Activated T-helper 1 cell treated with Interleukin-2 at 50 U/mL for 16 hours (primary cell): ENCODE measurements at regions not wholly inside any gene's neighbourhood (a gene's known extent, or its start where the extent isn't known, plus 50 kb on each side); places are given as distances from the start of the nearest gene placed in this dataset.
"Not testable (repeated sequence)": the region's sequence is repeated elsewhere in the genome, so short reads cannot be mapped to it uniquely, and the experiment has no call there.

Source experiments
- DNase-seq: peaks from one replicate; pipeline ENCODE4 v3.0.0-alpha.2; 2020; ENCODE audit warnings: low read depth

GRCh38 chr1:181257117-181257516 lies 168.6 kb downstream of the IER5 start:
- no peak for DNase-seq

- no peak for DNase-seq
Measured at GRCh38 chr1:181259026-181259745, 170.7 kb downstream of the IER5 start.

- DNase-seq, result no peak
Measured at GRCh38 chr1:181260271-181260670, 171.8 kb downstream of the IER5 start.

GRCh38 chr1:181260994-181261393 lies 172.5 kb downstream of the IER5 start:
- DNase-seq, result no peak

GRCh38 chr1:181262069-181262468 lies 173.6 kb downstream of the IER5 start:
- DNase-seq, result no peak

GRCh38 chr1:181263444-181263843 lies 174.9 kb downstream of the IER5 start:
- DNase-seq, result no peak

- DNase-seq, result no peak
Measured at GRCh38 chr1:181264821-181265220, 176.3 kb downstream of the IER5 start.

- no peak for DNase-seq
Measured at GRCh38 chr1:181284978-181285377, 196.5 kb downstream of the IER5 start.

- DNase-seq, result no peak
Measured at GRCh38 chr1:181295217-181295616, 188.1 kb upstream of the CACNA1E start.

GRCh38 chr1:181296180-181296579 lies 187.1 kb upstream of the CACNA1E start:
- no peak for DNase-seq

- no peak for DNase-seq
Measured at GRCh38 chr1:181308098-181308497, 175.2 kb upstream of the CACNA1E start.

GRCh38 chr1:181310560-181310959 lies 172.8 kb upstream of the CACNA1E start:
- DNase-seq, result no peak

- no peak for DNase-seq
Measured at GRCh38 chr1:181312946-181313345, 170.4 kb upstream of the CACNA1E start.

- DNase-seq, result no peak
Measured at GRCh38 chr1:181313466-181313865, 169.9 kb upstream of the CACNA1E start.

GRCh38 chr1:181314010-181314409 lies 169.3 kb upstream of the CACNA1E start:
- no peak for DNase-seq

GRCh38 chr1:181314959-181315358 lies 168.4 kb upstream of the CACNA1E start:
- DNase-seq, result no peak

- no peak for DNase-seq
Measured at GRCh38 chr1:181317261-181317930, 165.9 kb upstream of the CACNA1E start.

GRCh38 chr1:181318022-181318857 lies 165.1 kb upstream of the CACNA1E start:
- no peak for DNase-seq

GRCh38 chr1:181318858-181319235 lies 164.5 kb upstream of the CACNA1E start:
- DNase-seq, result no peak

GRCh38 chr1:181319907-181320306 lies 163.4 kb upstream of the CACNA1E start:
- no peak for DNase-seq

GRCh38 chr1:181324797-181325616 lies 158.3 kb upstream of the CACNA1E start:
- peak; percentile 4 for DNase-seq

GRCh38 chr1:181325765-181326164 lies 157.6 kb upstream of the CACNA1E start:
- not testable (repeated sequence) for DNase-seq
